ENCODE measurements at regions not wholly inside any gene's neighbourhood (a gene's known extent, or its start where the extent isn't known, plus 50 kb on each side); places are given as distances from the start of the nearest gene placed in this dataset.
A peak's percentile ranks its signal among the peaks of the same experiment; 100 is the strongest.

GRCh38 chr15:69562116-69562515 is 109.5 kb downstream of the RPLP1 start:
- peaks cover 15 to 77% (median 51%) of the 10 kb centered on the region in 4 donors for H3K4me1 ChIP-seq (ENCODE audit: control insufficient read depth in 4 of 4, insufficient read depth in 4 of 4, low read length in 3 of 4)
- peak overlapping the region; percentile 90 to 94 for H3K27ac ChIP-seq (ENCODE audit: low read depth in 1 of 2, low read length in 2 of 2)
- peak overlapping the region; percentile 43 to 49 for H3K9ac ChIP-seq (ENCODE audit: low read depth in 1 of 2, low read length in 2 of 2)
- peak overlapping the region in 2 of 3 donors; percentile 42 to 62 for H3K4me3 ChIP-seq (ENCODE audit: low read depth in 1 of 3, low read length in 3 of 3)
- no peaks in the 10 kb centered on the region for H3K36me3 ChIP-seq (ENCODE audit: control insufficient read depth in 4 of 4, insufficient read depth in 3 of 4, low read depth in 1 of 4, low read length in 3 of 4)
- no peaks in the 10 kb centered on the region for H3K9me3 ChIP-seq (ENCODE audit: control insufficient read depth in 4 of 4, low read length in 3 of 4)
- H3K27me3 ChIP-seq (ENCODE audit: control insufficient read depth in 4 of 4, insufficient read depth in 4 of 4, low read length in 3 of 4) = no peaks in the 10 kb centered on the region
- TF ChIP-seq FOXA1 (IDR thresholded peaks at IDR 0.05) (peak; percentile 35), HNF4G (IDR thresholded peaks at IDR 0.05) (no peak), SP1 (IDR thresholded peaks at IDR 0.05) (no peak), YY1 (IDR thresholded peaks at IDR 0.05) (no peak), RAD21 (IDR thresholded peaks at IDR 0.05) (no peak), RXRA (IDR thresholded peaks at IDR 0.05) (no peak), TAF1 (conservative IDR thresholded peaks at IDR 0.05) (no peak), FOXA2 (IDR thresholded peaks at IDR 0.05) (peak; percentile 60), GABPA (IDR thresholded peaks at IDR 0.05 in 1 of 2, conservative IDR thresholded peaks at IDR 0.05 in 1 of 2) (no peak), JUND (IDR thresholded peaks at IDR 0.05) (no peak), REST (IDR thresholded peaks at IDR 0.05) (no peak), CTCF (IDR thresholded peaks at IDR 0.05; ENCODE audit: low read depth, low read length, missing input control) (no peak), HNF4A (conservative IDR thresholded peaks at IDR 0.05) (no peak)
- TF ChIP-seq, protein P1, sequence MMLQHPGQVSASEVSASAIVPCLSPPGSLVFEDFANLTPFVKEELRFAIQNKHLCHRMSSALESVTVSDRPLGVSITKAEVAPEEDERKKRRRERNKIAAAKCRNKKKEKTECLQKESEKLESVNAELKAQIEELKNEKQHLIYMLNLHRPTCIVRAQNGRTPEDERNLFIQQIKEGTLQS (IDR thresholded peaks at IDR 0.05) = no peak
- no peak for DNase-seq (ENCODE audit: low spot score)
- WGBS = 27% methylated on average over 7 of the region's 7 CpGs

DNA sequence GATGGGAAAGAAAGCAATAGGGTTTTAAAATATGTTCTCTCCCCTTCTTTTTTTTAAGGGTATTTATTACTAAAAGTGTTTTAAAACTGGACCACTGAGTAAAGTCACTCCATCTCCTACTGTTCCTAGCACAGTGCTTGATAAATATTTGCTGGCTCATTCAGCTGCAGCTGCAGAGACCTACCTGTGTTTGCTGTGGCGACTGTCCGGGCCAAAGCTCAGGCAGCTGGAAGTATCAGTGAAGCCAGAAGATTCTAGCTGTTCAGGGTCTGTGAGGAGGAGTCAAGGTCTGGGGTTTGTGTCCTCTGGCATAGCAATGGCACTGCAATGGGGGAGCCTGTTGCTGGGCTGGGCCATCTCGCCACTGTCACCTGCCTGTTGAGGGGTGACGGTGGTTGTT is 109.9 kb downstream of the RPLP1 start:
- Histone ChIP-seq H3K4me3 (ENCODE audit: low read depth in 1 of 3, low read length in 3 of 3) (peak overlapping the region; percentile 3 to 62 (median 42)), H3K9ac (ENCODE audit: low read depth in 1 of 2, low read length in 2 of 2) (peak overlapping the region in 1 of 2 donors; percentile 17), H3K27me3 (ENCODE audit: control insufficient read depth in 4 of 4, insufficient read depth in 4 of 4, low read length in 3 of 4) (no peaks in the 10 kb centered on the region), H3K27ac (ENCODE audit: low read depth in 1 of 2, low read length in 2 of 2) (peak overlapping the region; percentile 90 to 94), H3K9me3 (ENCODE audit: control insufficient read depth in 4 of 4, low read length in 3 of 4) (no peaks in the 10 kb centered on the region), H3K4me1 (ENCODE audit: control insufficient read depth in 4 of 4, insufficient read depth in 4 of 4, low read length in 3 of 4) (peaks cover 15 to 75% (median 50%) of the 10 kb centered on the region in 4 donors), H3K36me3 (ENCODE audit: control insufficient read depth in 4 of 4, insufficient read depth in 3 of 4, low read depth in 1 of 4, low read length in 3 of 4) (no peaks in the 10 kb centered on the region)
- no peak for TF ChIP-seq SP1 (IDR thresholded peaks at IDR 0.05)
- TF ChIP-seq YY1 (IDR thresholded peaks at IDR 0.05) = peak; percentile 45
- TF ChIP-seq, protein P1 (IDR thresholded peaks at IDR 0.05) = no peak
- TF ChIP-seq RXRA (IDR thresholded peaks at IDR 0.05) = peak in 1 of 2 donors; percentile 71
- peak in 1 of 2 donors; percentile 25 for TF ChIP-seq JUND (IDR thresholded peaks at IDR 0.05)
- TF ChIP-seq CTCF (IDR thresholded peaks at IDR 0.05; ENCODE audit: low read depth, low read length, missing input control) = no peak
- TF ChIP-seq HNF4A (conservative IDR thresholded peaks at IDR 0.05) = peak; percentile 38 to 85
- peak; percentile 18 to 26 for TF ChIP-seq RAD21 (IDR thresholded peaks at IDR 0.05)
- peak; percentile 66 for TF ChIP-seq REST (IDR thresholded peaks at IDR 0.05)
- no peak for DNase-seq (ENCODE audit: low spot score)
- 34% methylated on average over 4 of the region's 4 CpGs for WGBS

All from liver (tissue), 8 donors.